ENCODE measurements at regions not wholly inside any gene's neighbourhood (a gene's known extent, or its start where the extent isn't known, plus 50 kb on each side); places are given as distances from the start of the nearest gene placed in this dataset.
"Not testable (repeated sequence)": the region's sequence is repeated elsewhere in the genome, so short reads cannot be mapped to it uniquely, and the experiment has no call there.

DNA sequence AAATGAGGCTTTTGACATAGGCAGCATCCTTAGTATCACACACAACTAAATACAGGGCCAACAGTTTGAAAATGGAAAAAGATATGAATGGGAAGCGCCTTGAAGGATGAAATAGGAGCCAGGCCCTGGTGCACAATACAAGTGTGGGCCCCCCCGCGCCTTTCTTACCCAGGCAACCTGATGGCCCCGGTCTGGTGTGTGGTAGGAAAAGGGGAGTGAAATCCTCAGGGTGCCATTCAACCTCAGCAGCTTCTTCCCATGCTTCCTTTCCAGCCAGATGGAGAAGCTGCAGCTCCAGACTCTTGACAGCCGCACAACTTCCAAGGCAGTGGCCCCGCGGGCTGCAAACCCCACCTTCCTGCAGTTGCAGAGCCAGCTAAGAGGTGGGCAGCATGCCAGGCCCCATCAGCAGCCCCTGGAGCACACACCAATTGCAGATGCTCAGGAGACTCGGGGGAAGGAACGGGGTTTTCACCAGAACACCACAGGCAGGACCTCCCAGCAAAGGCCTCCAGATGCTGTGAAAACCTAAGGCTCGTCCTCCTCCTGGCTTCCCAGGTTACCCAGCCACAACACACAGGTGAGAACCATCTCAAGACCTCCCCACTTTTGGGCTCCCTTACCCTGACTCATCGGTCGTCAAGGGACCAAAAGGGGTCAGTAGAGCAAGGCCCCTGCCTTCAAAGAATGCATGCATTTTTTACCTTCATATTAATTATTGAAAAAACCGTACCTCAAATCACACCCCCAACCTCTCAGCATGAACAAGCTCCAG lies 101.6 kb downstream of the CPN2 start:
- no peak for DNase-seq (ENCODE audit: low read depth in 3 of 3)

DNA sequence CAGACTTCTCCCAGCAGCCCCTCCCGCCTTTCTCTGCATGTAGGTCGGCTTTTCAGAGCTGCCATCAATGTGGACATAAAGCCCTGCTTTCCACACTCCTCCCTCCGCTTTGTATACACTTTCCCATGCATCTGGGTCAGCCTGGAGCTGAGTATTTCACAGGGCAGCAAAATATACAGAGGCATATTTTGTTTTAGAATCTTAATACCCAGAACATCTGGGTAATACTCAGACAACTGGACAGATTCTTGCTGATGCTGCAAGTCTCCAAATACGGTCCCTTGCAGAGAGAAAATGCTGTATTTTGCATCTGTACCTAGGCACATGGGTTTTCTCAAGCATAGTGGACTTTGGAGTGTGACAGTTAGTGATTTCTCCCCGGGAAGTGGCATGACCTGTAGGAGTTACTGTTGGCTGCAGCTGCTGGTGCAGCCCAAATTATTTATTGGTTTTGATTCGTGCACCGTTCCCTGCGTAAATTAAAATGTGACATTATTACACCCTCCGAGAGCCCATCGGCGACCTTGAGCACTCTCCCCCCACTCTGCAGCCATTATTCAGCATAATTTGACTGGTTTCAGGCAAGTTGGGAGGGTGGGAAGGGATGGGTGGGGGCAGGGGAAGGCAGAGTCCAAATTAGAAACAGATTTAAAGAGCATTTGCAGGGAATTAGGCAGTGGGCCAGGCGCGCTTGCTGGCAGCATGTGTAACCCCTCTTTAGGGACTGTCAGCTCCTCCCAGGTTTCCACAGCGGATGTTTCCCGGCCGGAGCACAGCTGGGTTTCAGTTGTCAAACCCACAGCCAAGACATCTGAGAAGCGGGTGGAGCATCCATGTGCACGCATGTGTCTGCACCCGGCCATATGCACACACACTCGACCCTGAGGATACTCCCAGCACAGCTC lies 100.8 kb downstream of the CPN2 start:
- no peak for DNase-seq (ENCODE audit: low read depth in 3 of 3)

DNA sequence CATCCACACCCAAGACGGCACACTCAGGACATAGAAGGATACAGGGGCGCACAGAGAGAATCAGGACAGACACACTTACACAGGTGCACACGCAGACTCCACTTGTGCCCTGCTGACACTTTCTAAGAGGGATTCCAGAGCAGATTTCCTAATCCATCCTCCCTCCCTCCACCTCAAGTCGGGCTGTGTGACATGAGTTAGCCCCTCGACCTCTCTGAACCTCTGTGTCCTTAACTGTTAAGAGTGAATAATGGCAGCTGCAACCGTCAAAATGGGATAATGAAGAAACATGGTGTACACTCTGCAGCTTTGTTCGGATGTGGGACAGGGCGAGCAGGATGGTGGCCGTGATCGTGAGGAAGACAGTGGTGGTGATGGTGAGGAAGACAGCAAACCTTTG lies 100.1 kb downstream of the CPN2 start:
- DNase-seq (ENCODE audit: low read depth in 3 of 3): no peak

DNA sequence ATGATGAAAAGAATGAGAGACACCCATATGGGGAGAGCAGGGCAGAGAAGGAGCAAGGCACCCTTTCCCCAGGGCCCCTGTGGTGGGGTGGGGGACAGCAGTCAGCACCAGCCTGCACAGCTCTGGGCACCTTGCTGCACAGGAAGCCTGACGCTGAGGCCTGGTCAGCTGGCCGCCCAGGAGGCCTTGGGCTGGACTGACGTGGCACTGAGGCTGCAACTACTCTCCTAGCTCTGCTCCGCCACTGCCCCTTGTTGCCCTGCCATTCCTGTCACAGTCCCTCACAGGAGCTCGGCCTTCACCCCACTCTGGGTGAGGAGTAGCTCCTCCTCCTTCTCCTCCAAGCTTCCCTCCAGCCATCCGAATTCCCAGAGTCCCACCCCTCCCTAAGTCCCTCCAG lies 99.7 kb downstream of the CPN2 start:
- DNase-seq (ENCODE audit: low read depth in 3 of 3): no peak

DNA sequence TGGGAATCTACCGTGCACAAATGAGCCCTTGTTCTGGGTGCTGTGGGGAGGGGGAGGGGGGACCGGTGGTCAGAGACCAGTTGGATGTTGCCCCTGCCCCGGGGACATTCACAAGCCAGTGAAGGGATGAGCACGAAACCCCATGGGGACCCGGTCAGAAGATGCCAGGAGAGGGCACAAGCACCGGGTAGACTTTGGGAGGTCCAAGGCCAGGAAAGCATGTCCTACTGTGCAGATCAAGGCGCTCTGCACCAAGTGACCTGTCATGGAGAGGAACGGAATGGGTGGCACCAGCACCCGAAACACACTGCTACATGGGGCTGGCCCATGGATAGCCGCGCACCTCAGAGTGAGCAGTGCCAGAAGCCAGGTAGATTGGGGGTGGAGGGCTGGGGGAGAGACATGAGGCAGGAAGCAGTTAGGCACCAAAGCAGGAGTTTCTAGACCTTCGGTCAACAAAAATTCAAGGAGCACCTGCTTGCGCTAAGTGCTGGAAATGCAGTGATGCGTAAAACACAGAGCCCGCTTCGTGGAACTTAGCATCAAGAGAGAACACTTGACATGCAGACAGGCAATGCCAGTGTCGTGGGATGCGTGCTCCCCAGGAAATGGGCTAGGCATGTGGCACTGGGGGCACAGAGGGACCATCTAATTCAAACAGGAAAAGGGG lies 99.1 kb downstream of the CPN2 start:
- no peak for DNase-seq (ENCODE audit: low read depth in 3 of 3)

DNA sequence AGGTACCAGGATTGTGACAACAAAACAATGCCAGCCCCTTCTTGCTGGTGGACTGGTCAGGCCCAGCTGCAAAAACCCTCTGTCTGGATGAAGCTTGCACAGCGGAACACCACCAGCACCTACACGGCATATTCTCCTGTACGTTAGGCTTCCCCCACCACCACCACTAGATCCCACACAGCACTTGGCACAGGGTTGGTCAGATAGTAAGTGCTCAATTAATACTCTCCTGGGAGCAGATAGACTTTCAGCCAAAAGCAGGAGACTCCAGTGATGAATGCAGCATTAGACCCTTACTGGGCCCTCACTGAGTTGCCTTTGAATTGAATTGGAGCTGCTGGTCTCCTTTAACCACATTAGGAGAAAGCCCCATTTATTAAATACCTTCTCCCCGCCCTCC lies 97.9 kb downstream of the CPN2 start:
- DNase-seq (ENCODE audit: low read depth in 3 of 3): no peak

DNA sequence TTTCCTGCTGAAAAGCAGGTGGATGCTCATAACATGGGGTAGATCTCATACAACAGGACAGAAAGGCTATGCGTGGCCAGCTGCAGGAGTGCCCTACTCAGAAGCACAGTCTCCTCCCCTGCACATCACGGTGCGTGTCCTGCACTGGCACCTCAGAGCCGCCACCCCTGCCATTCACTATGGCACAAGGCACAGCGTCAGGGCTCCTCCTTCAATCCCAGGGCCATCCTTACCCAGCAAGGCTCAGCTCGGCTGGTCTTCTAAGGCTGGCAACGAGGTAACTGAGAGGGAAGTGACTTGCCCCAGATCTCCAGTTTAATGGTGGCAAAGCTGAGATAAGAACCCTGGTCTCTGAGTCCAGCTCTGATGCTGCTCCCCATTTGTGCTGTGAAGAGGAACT lies 97.1 kb downstream of the CPN2 start:
- no peak for DNase-seq (ENCODE audit: low read depth in 3 of 3)

DNA sequence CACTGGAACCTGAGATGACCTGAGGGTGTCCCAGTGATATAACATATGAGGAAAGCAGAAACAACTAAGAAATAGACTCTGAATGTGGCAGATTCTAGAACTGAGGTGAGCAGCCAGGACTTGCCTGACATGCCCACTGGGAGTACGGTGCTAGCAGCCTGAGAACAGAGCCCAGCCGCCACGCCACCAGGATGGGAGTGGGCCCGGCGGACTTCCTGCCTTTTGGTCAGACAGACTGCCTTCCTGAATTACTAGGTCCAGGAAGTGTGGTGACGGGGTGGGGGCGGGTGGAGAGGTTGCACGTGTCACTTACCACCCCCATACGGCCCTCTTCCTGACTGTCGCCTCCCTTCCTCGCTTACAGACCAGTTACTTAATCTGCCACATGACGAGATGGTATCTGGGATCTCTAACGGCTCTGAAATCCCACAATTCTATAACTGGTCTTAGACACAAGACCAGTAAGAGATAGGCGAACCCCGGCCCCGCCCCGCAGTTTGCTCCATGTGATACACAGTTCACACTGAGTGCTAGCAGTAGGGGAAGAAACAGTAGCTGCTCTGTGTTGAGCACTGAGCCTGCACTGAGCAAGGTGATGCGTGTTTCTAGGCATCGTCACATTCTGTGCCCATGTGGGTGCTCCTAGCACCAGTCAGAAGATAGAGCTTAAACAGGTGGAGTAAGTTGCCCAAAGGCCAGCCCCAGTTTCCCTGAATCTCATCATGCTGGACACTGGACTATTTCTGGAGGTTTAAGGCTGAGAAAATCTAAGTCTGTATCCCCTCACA lies 95.7 kb downstream of the CPN2 start:
- DNase-seq (ENCODE audit: low read depth in 3 of 3): peak; percentile 4 to 38 (median 34)

DNA sequence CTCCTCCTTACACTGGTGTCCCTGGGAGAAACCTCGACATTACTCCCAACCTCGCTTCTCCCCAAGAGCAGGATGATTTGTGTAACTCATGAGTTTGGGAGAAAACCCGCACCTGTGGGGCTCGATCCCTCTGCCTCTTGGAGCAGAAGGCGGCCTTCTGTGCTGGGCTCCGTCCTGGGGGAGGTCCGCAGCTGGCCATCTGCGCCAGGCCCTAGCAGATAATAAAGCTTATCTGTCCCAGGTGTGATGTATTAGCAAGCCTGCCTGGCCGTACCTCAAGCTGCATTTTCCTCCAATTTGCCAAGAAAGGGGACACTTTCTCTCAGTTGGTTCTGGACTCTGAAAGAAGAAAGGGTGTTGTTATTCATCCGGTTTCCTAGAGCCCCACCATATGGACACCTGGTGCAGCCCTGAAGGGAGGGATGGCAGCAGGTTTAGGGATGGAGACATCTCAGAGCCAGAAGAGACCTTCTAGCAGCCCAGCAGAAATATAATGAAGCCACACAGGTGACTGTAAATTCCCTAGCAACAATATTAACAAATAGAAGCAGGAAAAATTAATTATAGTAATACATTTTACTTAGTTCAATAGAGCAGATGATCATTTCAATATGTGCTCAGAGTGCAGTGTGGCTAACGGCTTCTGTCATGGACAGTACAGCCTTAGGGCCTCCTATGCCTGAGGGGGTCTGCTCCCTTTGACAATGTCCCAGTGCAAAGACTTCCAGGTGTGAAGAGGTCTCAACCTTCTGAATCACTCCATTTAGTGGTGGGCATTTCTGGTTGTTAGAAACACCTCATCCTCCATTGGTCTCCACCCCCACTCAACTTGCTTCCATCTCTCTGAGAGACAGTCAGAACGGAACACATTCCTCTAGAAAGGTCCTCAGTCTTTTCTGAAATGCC lies 94.8 kb downstream of the CPN2 start:
- DNase-seq (ENCODE audit: low read depth in 3 of 3): no peak

DNA sequence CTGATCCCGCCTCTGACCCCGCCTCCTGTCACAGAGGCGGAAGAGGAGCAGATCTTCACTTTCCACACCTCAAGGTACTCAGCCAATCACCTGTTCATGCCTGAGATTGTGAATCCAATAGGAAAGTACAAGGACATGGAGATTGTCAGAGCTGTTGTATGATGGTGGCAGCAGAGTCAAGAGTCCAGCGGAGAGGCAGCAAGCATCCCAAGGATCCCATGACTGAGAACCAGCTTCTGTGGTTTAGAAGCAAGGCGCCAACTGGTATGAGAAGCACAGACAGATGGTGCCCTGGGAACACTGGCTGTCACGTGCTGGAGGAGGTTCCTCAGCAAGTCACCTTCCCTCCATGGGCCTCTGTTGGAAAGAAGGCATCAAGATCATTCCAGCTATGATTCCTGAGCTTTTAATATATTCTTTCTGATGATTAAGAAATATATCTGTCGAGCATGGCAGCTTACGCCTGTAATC lies 93.9 kb downstream of the CPN2 start:
- no peak for DNase-seq (ENCODE audit: low read depth in 3 of 3)

DNA sequence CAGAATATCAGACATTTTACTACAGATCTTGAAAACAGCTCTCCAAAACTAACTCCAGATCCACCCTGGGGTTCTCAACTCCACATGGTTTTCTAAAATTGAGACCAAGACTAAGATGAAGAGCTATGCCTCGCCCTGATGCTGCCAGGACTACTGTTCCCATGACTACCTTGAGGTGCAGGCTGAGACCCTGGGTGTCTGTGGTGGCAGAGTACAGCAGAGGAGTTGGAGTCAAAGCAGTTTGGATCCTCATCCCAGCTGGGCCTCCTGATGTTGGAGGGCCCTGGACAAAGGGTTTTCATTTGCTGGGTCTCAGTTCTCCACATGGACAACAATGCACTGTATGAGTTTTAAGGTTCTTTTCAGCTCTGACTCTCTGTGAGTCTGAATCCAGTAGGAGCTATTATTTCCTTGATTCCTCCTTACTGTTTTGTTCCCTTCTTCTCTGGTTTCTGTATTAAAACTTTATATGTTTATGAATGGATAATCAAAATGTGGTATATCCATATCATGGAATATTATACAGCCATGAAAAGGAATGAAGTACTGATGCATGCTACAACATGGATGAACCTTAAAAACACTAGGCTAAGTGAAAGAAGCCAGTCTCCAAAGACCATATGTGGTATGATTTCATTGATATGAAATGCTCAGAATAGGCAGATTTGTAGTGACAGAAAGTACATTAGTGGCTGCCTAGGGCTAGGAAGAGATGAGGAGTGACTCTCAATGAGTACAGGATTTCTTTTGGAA lies 93.0 kb downstream of the CPN2 start:
- DNase-seq (ENCODE audit: low read depth in 3 of 3): no peak

DNA sequence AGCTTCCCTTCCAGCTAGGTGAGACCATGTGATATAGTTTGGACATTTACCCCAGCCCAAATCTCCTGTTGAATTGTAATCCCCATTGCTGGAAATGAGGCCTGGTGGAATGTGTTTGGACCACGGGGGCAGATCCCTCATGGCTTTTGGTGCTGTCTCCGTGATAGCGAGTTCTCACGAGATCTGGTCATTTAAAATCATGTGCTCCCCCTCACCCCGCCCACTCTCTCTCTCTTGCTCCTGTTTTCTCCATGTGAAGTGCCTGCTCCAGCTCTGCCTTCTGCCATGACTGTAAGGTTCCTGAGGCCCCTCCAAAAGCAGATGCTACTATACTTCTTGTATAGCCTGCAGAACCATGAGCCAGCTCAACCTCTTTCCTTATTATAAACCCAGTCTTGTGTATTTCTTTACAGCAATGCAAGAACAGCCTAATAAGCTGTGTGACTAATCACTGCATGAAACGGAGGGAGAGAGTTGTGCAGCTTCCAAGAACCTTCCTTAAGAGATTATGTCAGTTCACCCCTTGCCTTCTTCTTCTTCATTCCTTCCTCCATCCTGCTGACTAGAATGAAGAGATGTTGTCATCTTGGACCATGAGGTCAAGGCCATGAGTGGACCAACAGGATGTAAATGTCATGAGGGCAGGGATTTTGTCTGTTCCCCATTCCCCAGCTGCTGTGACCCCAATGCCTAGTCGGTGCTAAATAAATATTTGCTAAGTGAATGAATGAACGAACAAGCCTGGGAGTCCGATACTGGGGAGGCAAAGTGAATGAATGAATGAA lies 91.0 kb downstream of the CPN2 start:
- DNase-seq (ENCODE audit: low read depth in 3 of 3): no peak

DNA sequence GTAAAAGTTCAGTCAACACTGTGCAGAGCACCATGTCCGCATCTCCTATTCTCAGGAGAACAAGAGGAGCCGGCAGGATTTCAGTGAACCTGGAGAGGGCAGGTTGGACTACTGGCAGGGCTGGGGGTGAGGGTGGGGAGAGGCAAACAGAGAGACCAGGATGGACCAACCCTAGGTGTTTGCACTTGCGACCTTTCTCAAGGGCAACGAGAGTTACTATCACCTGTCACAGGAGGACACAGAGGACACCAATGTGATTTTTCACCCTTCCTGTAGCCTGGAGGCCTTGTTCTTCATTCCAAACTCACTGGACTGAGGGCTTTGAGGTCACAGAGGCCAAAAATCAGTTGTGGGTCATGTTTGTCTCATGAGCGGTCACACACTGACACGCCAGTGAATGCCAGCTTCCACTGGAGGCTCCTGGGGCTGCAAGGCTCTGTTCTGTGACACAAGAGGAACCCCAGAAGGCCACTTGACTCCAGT lies 89.5 kb downstream of the CPN2 start:
- no peak for DNase-seq (ENCODE audit: low read depth in 3 of 3)

DNA sequence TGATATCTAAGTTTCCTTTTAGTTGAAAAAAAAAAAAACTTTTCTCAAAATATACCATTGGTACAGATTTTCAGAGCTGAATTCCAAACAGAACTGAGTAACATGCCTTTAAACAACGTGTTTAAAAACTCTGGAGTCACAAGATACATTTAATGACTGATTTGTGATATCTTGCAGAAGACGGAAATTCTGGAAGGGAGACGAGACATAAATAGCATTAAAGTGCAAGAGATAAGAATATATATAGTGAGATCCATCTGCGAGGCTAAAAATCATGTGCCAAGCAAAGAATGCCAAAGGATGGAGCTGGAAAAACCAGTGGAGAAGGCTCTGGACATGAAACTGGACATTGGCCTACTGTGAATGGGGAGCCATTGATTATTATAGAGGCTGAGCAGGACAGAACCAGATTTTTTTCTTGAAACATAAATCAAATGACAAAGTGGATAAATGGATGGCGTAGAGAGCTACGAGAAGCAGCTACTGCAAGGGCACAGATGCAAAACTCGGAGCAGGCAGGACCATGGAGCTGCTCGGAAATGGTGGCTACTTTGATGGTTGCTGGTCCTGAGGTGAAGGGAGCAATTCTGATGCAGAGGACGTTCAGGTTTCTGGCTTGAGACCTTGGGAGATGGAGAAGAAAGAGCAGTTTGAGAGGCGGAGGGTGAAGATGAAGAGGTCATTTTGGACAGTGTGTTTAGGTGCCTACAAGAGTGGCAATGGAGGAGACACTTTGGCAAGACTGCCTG lies 88.8 kb downstream of the CPN2 start:
- DNase-seq (ENCODE audit: low read depth in 3 of 3): no peak

DNA sequence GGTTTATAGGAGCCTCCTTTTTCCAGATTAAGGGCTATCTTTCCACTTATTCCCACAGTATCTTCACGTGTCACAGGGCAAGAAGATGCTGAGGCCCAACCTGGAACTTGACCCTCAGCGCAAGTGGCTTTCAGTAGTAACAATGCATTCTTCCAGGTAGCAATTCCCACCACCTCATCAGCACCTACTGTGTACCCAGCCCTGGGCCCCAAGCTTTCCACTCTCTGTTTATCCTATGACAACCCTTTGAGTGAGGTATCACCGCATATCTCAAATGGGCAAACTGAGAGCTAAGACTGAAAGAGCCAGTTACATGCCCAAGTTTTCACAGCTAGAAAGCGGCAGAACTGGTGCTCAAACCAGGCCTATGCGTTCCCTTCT lies 88.2 kb downstream of the CPN2 start:
- DNase-seq (ENCODE audit: low read depth in 3 of 3): no peak

DNA sequence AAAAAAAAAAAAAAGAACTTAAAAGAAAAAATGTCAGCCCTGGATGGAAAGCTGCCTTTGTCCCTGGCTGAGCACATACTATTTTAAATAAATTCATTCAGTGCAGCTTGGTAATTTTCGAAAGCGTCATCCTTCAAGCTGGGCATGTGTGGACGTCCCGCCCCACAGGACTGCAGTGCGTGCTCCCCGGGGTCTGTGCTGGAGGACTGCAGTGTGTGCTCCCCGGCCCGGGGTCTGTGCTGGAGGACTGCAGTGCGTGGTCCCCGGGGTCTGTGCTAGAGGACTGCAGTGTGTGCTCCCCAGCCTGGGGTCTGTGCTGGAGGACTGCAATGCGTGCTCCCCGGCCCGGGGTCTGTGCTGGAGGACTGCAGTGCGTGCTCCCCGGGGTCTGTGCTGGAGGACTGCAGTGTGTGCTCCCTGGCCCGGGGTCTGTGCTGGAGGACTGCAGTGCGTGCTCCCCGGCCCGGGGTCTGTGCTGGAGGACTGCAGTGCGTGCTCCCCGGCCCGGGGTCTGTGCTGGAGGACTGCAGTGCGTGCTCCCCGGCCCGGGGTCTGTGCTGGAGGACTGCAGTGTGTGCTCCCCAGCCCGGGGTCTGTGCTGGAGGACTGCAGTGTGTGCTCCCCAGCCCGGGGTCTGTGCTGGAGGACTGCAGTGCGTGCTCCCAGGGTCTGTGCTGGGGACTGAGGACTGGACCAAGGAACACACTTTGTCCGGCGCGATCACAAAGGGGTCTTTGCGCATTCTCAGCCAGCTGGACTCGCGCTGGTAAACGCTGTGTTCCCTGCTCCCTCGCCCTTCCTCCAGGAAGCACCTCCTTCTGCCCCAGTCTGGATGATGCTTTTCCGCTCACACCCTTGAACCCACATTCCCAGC lies 86.3 kb downstream of the CPN2 start:
- not testable (repeated sequence) for DNase-seq (ENCODE audit: low read depth in 3 of 3)

DNA sequence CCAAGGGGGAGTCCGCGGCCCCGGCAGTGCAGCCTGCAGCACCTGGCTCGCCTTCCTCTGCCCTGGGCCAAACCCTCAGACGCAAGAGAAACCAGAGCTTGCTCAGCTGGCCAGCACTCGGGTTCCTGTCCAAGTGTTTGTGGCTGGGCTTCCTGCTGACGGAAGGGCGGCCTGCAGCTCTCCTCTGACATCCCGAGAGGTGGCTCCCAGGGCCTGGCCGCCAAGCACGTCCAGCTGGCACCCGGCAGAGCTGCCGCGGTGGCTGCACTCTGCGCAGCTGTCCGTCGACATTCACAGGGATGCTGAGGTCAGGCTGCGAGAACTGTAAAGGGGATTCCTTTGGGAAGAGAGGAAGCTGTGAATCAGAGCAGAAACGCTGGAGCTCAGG lies 85.6 kb downstream of the CPN2 start:
- no peak for DNase-seq (ENCODE audit: low read depth in 3 of 3)
